Stimulated activated CD8-positive, alpha-beta memory T cell treated with anti-CD3 and anti-CD28 coated beads, Interleukin-15, amount 100 ng/mL, for 4 hours (primary cell): ENCODE measurements at regions not wholly inside any gene's neighbourhood (a gene's known extent, or its start where the extent isn't known, plus 50 kb on each side); places are given as distances from the start of the nearest gene placed in this dataset.

Experiments used
- DNase-seq, 2 donors: peaks; one replicate each; pipeline ENCODE4 v3.0.0-alpha.2; 2020; ENCODE audit warnings: low read depth in 2 of 2

- DNase-seq: no peak
Observed at GRCh38 chr1:229204921-229205777, 65.8 kb upstream of the RAB4A start.

- no peak for DNase-seq
Observed at GRCh38 chr1:229205854-229206253, 65.1 kb upstream of the RAB4A start.

- no peak for DNase-seq
Observed at GRCh38 chr1:229207916-229208315, 63.0 kb upstream of the RAB4A start.

GRCh38 chr1:229208481-229208880, 62.4 kb upstream of the RAB4A start:
- no peak for DNase-seq

DNA sequence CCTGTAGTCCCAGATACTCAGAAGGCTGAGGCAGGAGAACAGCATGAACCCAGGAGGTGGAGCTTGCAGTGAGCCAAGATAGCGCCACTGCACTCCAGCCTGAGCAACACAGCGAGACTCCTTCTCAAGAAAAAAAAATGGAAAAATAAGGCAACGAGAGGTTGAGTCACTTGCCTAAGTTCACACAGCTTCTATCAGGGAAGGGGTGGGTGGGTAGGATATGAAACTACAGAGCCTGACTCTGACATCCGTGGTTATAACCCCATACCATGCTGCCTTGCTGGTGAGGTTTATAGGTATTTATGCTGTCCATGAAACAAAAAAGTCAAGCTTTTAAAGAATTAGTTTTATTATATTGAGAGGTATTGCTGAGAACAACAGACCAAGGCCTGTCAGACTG, 61.5 kb upstream of the RAB4A start:
- no peak for DNase-seq

DNA sequence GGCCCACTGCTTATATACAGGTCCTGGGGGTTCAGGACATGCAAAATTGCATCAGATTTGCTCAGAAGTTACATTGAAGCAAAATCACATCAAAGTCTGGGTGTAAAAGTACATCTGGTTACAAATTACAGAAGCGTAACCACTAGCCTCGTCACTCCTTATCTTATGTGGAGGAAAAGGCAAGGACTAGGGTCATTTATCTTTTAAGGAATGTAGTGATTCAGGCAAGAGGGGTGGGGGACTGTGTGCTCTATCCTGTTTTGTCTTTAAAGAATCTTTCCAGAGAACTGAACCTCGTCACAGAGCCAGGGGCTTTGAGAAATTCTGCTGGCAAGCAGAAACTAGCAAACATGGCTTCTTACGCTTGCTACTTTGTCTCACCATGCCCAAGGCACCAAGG, 61.1 kb upstream of the RAB4A start:
- no peak for DNase-seq

- no peak for DNase-seq
Observed at GRCh38 chr1:229210844-229211243, 60.1 kb upstream of the RAB4A start.

DNA sequence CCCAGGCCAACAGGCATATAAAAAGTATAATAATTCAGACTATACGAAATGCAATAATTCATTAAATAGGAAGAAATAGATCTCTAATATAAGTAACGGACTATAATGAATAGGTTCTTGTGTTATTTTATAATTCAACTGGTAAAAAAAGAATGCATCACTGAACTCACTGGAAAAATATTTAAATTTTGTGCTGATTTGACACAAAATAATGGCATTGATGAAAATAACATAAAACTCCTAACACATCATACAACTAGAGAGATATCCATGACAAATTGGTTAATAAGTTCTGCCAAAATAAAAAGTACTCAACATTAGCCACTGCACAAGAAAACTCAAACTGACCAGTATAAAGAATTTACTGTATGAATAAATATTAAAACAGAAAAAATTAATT, 57.1 kb upstream of the RAB4A start:
- DNase-seq: no peak

DNA sequence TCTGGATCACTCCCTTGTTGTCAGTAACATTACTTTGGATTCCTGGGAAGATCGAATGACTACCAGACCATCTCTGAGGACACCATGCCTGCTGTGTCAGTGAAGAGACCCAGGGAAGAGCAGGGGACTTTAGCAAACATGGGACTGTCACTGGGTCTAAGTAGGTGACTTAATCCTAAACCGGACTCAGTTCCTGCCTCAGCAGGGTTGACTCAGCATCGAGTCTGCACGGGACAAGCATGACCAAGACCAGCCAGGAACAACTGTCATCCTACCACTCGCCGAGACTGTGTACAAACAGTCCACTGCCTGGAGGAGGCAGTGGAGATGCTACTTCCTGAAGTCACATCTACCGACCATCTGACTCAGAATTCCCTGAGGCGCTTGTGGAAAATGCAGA, 53.2 kb upstream of the RAB4A start:
- DNase-seq: no peak

GRCh38 chr1:229218612-229219025, 52.3 kb upstream of the RAB4A start:
- DNase-seq: no peak

DNA sequence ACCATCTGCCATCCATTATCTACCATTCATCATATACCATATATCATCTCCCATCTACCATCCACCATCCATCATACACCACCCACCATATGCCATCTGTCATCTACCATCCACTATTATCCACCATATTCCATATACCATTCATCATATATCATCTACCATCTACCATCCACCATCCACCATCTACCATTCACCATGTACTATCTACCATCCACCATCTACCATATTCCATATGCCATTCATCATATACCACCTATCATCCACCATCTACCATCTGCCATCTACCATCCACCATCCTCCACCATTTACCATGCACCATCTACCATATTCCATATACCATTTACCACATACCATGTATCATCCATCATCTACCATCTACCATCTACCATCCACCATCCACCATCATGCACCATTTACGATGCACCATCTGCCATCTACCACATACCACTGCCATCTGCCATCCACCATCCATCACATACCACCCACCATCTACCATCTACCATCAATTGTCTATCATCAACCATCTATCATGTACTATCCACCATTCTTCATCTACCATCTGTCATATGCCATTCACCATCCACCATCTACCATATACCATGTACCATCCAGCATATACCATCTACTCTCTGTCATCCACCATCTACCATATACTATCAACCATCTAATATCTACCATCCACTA, 50.6 kb upstream of the RAB4A start:
- DNase-seq: no peak

GRCh38 chr1:229221106-229222019, 49.5 kb upstream of the RAB4A start:
- DNase-seq: no peak
